ENCODE measurements at regions not wholly inside any gene's neighbourhood (a gene's known extent, or its start where the extent isn't known, plus 50 kb on each side); places are given as distances from the start of the nearest gene placed in this dataset.

- 71 to 73% methylated on average over 1 of the region's 1 CpG for WGBS, 2 donors (ENCODE audit: low coverage in 1 of 2)
- no peak for TF ChIP-seq POLR2A (IDR thresholded peaks at IDR 0.05)
- TF ChIP-seq EP300 (IDR thresholded peaks at IDR 0.05): no peak
- TF ChIP-seq POLR2AphosphoS5 (IDR thresholded peaks at IDR 0.05): no peak
- no peak for TF ChIP-seq CTCF (IDR thresholded peaks at IDR 0.05)
- H3K4me1 ChIP-seq: no peaks in the 10 kb centered on the region
- H3K4me3 ChIP-seq: no peak overlapping the region
- no peak overlapping the region for H3K27ac ChIP-seq
- H3K27me3 ChIP-seq: no peaks in the 10 kb centered on the region
- no peak for ATAC-seq
- H3K9me3 ChIP-seq: no peaks in the 10 kb centered on the region
- no peaks in the 10 kb centered on the region for H3K36me3 ChIP-seq
Observed at GRCh38 chrX:113675278-113675677, 834.6 kb upstream of the AMOT start.

- no peak for TF ChIP-seq POLR2AphosphoS5 (IDR thresholded peaks at IDR 0.05)
- TF ChIP-seq CTCF (IDR thresholded peaks at IDR 0.05): no peak
- TF ChIP-seq POLR2A (IDR thresholded peaks at IDR 0.05): no peak
- no peak for TF ChIP-seq EP300 (IDR thresholded peaks at IDR 0.05)
- H3K4me1 ChIP-seq: no peaks in the 10 kb centered on the region
- 70 to 75% methylated on average over 2 of the region's 2 CpGs for WGBS, 2 donors (ENCODE audit: low coverage in 1 of 2)
Observed at GRCh38 chrX:113651306-113651705, 810.7 kb upstream of the AMOT start.

GRCh38 chrX:113644426-113644825, 803.8 kb upstream of the AMOT start:
- H3K27ac ChIP-seq: no peak overlapping the region
- no peak for ATAC-seq
- no peak overlapping the region for H3K4me3 ChIP-seq
- WGBS, 2 donors (ENCODE audit: low coverage in 1 of 2): 59 to 69% methylated on average over 3 of the region's 3 CpGs
- no peak for TF ChIP-seq POLR2AphosphoS5 (IDR thresholded peaks at IDR 0.05)
- no peak for TF ChIP-seq EP300 (IDR thresholded peaks at IDR 0.05)
- TF ChIP-seq POLR2A (IDR thresholded peaks at IDR 0.05): no peak
- TF ChIP-seq CTCF (IDR thresholded peaks at IDR 0.05): no peak
- H3K4me1 ChIP-seq: no peaks in the 10 kb centered on the region
- H3K27me3 ChIP-seq: no peaks in the 10 kb centered on the region
- H3K36me3 ChIP-seq: no peaks in the 10 kb centered on the region
- H3K9me3 ChIP-seq: no peaks in the 10 kb centered on the region

More at GRCh38 chrX:113651306-113651705, 810.7 kb upstream of the AMOT start:
- ATAC-seq: no peak
- Histone ChIP-seq H3K4me3 (no peak overlapping the region), H3K27ac (no peak overlapping the region), H3K27me3 (no peaks in the 10 kb centered on the region), H3K36me3 (no peaks in the 10 kb centered on the region), H3K9me3 (no peaks in the 10 kb centered on the region)

DNA sequence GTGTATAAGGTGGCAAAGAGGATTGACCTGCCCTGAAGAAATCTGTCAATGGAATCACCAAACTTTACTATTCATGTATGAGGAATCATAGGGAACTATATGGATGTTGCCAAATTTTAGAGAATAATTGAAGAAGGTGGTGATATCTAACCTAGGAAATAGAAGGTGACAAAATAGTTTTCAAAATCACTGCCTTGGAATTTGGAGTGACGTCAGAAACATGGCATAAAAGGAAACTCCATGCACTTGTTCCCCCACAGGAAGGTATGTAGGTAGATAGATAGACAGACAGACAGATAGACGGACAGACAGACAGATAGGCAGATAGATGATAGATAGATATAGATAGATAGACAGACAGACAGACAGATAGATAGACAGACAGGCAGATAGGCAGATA, 793.9 kb upstream of the AMOT start:
- no peaks in the 10 kb centered on the region for H3K36me3 ChIP-seq
- H3K4me3 ChIP-seq: no peak overlapping the region
- 57 to 71% methylated on average over 1 to 2 of the region's 2 CpGs for WGBS, 2 donors (ENCODE audit: low coverage in 1 of 2)
- ATAC-seq: no peak
- no peaks in the 10 kb centered on the region for H3K4me1 ChIP-seq
- H3K27me3 ChIP-seq: no peaks in the 10 kb centered on the region
- no peak overlapping the region for H3K27ac ChIP-seq
- H3K9me3 ChIP-seq: no peaks in the 10 kb centered on the region
- TF ChIP-seq POLR2A (IDR thresholded peaks at IDR 0.05) (no peak), POLR2AphosphoS5 (IDR thresholded peaks at IDR 0.05) (no peak), CTCF (IDR thresholded peaks at IDR 0.05) (no peak), EP300 (IDR thresholded peaks at IDR 0.05) (no peak)

DNA sequence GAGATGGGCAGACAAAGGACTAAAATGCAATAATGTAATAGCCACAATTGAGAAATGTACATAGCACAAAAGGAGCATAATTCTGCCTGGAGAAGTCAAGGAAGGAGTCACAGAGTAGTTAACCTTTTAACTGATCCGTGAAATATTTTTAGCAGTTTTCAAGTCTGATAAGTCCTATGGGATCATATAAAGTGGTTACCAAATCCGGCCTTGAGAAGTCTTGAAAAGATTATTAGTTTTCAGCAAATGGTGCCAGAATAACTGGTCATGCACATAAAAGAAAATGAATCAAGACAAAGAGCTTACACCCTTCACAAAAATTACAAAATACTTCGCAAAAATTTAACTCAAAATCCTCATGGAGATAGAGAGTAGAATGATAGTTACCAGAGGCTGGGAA, 788.7 kb upstream of the AMOT start:
- Histone ChIP-seq H3K9me3 (no peaks in the 10 kb centered on the region), H3K36me3 (no peaks in the 10 kb centered on the region), H3K27me3 (no peaks in the 10 kb centered on the region), H3K4me3 (no peak overlapping the region), H3K4me1 (no peaks in the 10 kb centered on the region), H3K27ac (no peak overlapping the region)
- 69 to 91% methylated on average over 2 to 3 of the region's 3 CpGs for WGBS, 2 donors (ENCODE audit: low coverage in 1 of 2)
- TF ChIP-seq POLR2A (IDR thresholded peaks at IDR 0.05): no peak
- no peak for TF ChIP-seq EP300 (IDR thresholded peaks at IDR 0.05)
- TF ChIP-seq CTCF (IDR thresholded peaks at IDR 0.05): no peak
- TF ChIP-seq POLR2AphosphoS5 (IDR thresholded peaks at IDR 0.05): no peak
- no peak for ATAC-seq

Data from gastroesophageal sphincter (tissue), 4 donors.